ENCODE measurements at regions not wholly inside any gene's neighbourhood (a gene's known extent, or its start where the extent isn't known, plus 50 kb on each side); places are given as distances from the start of the nearest gene placed in this dataset.
"Not testable (repeated sequence)": the region's sequence is repeated elsewhere in the genome, so short reads cannot be mapped to it uniquely, and the experiment has no call there.

GRCh38 chr16:60481591-60481990 is 1554.6 kb downstream of the CDH8 start:
- DNase-seq, result no peak

DNA sequence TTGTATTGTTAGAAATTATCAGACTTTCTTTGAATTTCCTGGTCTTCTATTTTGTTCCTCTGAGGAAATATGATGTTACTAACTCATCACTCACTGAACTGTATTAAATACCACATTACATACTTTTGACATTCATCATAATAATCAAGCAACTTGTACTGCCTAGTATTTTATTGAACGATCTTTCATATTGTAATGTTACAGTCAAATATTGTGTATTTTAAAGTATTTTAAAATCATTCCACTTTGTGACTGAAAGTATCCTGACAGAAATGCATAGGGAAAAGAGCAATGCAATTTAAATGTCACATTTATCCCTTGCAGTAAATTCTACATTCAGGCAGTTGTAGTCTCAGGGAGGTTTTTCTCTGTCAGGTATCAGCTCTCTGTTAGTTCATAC is 1557.4 kb downstream of the CDH8 start:
- no peak for DNase-seq

- DNase-seq, result no peak
Measured at GRCh38 chr16:60463986-60464385, 1572.3 kb downstream of the CDH8 start.

- no peak for DNase-seq
Measured at GRCh38 chr16:60459463-60459862, 1576.8 kb downstream of the CDH8 start.

GRCh38 chr16:60458255-60458654 is 1578.0 kb downstream of the CDH8 start:
- no peak for DNase-seq

GRCh38 chr16:60452646-60453045 is 1583.6 kb downstream of the CDH8 start:
- DNase-seq, result no peak

- DNase-seq, result no peak
Measured at GRCh38 chr16:60438894-60439293, 1597.3 kb downstream of the CDH8 start.

GRCh38 chr16:60432472-60432871 is 1603.8 kb downstream of the CDH8 start:
- no peak for DNase-seq

- DNase-seq, result no peak
Measured at GRCh38 chr16:60419859-60420258, 1616.4 kb downstream of the CDH8 start.

DNA sequence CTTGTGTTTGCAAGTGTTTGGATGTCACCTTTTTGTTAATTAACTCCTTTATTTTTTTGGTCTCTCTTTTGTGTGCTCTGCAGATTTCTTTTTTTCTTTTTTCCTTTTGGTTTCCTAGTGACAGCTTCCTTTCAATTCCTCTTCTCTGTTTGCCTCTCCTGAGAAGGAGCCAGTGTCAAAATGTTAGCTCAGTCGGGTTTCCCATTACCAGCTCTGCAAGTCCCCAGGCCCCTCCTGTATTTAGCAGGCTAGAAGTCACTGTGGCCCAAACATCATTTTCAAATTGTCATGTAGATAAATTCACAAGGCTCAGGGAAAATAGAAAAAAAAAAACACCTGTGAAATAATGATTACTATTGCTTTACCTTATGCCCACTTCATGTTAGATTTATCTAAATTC is 1621.6 kb downstream of the CDH8 start:
- no peak for DNase-seq

DNA sequence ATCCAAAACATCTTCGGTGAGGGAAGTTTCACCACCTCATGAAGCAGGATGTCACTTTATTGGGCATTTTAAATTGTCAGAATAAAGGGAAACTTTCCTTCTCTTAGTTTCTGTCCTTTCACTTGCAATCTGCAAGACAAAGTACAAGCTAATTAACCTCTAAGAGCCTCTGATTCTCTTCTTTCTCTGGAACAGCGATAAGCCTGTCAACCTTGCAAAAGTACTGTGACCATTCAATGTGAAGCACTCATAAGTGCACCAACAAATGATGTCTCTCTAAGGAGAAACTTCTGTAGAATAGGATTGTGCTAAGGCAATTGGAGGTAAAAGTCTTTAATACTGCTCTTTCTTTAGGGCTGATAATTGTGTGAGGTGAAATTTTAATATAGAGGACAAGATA is 1622.3 kb downstream of the CDH8 start:
- DNase-seq, result no peak

DNA sequence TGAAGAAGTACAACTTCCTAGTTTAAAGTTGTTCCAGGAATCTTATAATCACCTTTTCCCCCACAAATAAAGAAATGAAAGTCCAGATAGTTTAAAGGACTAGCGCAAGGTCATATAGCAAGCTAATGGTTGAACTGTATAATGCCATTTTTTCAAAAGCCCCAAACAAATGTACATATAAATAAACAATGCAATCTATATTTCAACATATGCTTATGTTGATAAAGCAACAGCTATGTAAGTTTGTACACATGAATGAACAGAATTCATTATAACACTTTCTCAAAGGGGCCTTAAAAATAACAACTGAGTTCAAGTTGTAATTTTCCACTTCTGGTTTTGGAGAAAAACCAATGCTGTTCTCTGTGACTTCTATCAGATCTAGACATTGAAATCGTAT is 1628.6 kb downstream of the CDH8 start:
- DNase-seq, result no peak

DNA sequence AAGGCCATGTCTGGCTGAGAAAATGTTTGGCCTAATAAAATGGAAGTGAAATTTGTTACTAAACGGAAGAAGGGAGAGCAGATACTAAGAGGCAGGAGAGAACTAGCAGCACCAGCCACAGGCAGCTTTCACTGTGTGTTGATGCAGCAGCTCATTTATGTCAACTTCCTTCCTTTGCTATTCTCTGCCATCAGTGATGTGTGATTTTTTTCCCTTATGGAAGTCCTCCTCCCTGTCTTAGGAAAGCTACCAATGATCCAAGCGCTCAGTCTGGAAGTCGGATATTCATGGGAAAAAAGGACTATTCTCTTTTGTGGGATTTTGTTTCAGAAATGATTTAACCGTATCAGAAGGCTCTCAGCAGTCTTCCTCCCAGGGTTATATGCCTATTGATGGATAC is 1629.2 kb downstream of the CDH8 start:
- DNase-seq, result no peak

GRCh38 chr16:60405286-60405685 is 1631.0 kb downstream of the CDH8 start:
- no peak for DNase-seq

DNA sequence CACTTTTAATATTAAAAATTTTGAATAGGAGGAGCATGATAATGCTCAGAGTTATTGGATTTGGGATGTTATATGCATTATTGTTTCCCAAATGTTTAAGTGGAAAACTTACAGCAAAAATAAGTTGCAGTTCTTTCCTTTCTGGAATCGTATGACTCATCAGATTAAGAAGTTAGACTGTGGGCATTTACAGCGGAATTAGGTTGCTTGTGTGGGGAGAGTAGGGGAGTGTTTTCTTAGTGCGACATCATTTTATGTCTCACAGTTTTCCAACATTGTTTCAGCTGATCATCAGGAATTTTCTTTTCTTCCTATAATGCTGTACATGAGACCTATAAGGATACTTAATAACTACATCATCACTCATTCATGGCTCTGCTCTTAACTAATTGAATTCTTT is 1631.8 kb downstream of the CDH8 start:
- no peak for DNase-seq

DNA sequence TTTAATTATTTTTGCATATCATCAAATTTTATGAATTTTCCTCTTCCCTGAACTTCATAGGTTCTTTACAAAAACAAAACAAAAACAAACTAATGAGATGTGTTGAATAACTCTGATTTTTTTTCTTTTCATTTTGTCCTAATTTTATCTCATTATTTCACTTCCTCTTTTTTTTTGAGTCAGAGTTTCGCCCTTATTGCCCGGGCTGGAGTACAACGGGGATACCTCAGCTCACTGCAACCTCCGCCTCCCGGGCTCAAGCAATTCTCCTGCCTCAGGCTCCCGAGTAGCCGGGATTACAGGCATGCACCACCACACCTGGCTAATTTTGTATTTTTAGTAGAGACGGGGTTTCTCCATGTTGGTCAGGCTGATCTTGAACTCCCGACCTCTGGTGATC is 1633.3 kb downstream of the CDH8 start:
- not testable (repeated sequence) for DNase-seq

- DNase-seq, result no peak
Measured at GRCh38 chr16:60392380-60392779, 1643.9 kb downstream of the CDH8 start.

DNA sequence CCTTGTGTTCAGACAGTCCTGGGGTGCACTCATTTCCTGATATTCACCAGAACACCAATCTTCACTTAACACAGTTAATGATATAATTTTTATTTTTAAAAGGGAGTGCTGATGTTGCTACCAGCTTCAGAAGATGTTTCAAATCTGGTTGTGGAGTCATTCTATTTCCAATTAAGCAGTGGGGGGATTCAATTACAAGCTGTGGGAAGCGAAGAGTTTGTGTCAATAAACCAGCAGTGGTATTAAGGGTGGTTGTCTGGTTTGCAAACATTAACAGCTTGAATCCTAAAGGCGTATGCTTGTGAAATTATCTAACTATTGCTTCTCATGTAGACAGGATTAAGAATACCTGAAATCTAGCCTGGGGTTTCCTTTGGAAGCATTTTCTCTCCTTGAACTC is 1637.5 kb upstream of the GOT2 start:
- DNase-seq, result no peak

- DNase-seq, result no peak
Measured at GRCh38 chr16:60367739-60368138, 1633.6 kb upstream of the GOT2 start.

- no peak for DNase-seq
Measured at GRCh38 chr16:60363566-60363965, 1629.5 kb upstream of the GOT2 start.

- DNase-seq, result not testable (repeated sequence)
Measured at GRCh38 chr16:60359866-60360265, 1625.8 kb upstream of the GOT2 start.

DNA sequence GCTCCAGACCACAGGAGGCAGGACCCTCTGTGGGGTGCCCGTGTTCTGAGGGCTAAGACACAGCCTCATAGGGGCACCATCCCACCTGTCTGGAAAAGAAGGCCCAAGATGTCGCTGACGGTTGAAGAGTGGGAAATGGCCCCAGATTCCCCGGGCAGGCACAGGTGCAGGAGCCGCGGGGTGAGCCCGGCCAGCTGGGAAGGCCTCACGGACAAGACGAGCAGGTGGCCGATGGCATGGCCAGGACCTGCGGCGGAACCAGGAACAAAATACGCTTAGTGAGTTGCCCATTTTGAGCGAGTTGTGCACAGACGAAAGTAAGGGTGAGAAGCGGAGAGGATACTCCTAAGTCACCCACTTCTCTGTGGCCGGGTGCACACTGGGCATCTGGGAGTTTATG is 1625.3 kb upstream of the GOT2 start:
- DNase-seq, result not testable (repeated sequence)

GRCh38 chr16:60357876-60358522 is 1623.9 kb upstream of the GOT2 start:
- not testable (repeated sequence) for DNase-seq

DNA sequence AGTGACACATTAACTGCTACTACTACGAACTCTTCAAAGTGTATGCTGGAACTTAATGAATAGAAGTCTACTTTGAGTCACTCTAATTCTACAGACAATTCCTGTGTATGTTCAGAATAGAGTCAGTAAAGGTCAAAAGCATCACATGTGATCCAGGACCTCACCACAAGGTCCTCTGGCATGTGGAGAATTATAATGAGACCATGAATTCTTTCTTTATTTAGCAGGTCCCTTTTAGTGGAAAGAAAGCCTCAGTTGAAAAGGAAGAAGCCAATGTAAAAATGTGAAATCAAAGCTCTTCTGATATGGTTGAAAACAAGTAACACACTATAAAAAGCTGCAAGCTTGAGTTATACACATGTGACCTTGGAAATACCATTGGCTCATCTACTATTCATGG is 1612.1 kb upstream of the GOT2 start:
- DNase-seq, result no peak

GRCh38 chr16:60337671-60338070 is 1603.6 kb upstream of the GOT2 start:
- DNase-seq, result no peak

DNA sequence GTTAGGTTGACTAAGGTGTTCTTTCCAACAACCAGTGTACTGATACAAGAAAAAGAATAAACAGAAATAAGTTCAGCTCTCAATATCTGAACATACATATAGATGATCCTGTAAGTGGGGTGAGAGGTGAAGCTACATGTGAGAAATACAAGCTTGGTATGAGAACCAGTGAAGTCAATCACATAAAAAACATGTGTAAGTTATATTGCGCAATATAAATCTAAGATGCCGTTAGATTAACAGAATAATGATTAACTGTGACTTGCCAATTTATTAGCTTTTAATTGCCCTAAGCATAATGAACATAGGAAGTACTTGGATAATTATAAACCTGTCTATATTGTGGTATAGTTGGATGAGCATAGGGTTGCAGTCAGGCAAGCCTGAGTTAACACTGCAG is 1597.1 kb upstream of the GOT2 start:
- DNase-seq, result no peak
